ENCODE measurements at regions not wholly inside any gene's neighbourhood (a gene's known extent, or its start where the extent isn't known, plus 50 kb on each side); places are given as distances from the start of the nearest gene placed in this dataset.

GRCh38 chr10:109166935-109167334 is 756.4 kb downstream of the XPNPEP1 start:
- H3K9me3 ChIP-seq: no peaks in the 10 kb centered on the region
- DNase-seq: no peak
- H3K36me3 ChIP-seq: no peaks in the 10 kb centered on the region
- no peak overlapping the region for H3K4me3 ChIP-seq
- no peak overlapping the region for H3K27ac ChIP-seq
- H3K27me3 ChIP-seq: no peaks in the 10 kb centered on the region
- no peaks in the 10 kb centered on the region for H3K4me1 ChIP-seq
- no peak for TF ChIP-seq POLR2A (IDR thresholded peaks at IDR 0.05)
- TF ChIP-seq CTCF (IDR thresholded peaks at IDR 0.05): no peak
- intact Hi-C loops (cut with DNase I; ENCODE audit: low total_unique reads): no loop called here

- no peaks in the 10 kb centered on the region for H3K36me3 ChIP-seq
- H3K4me3 ChIP-seq: no peak overlapping the region
- no peaks in the 10 kb centered on the region for H3K4me1 ChIP-seq
- intact Hi-C loops (cut with DNase I; ENCODE audit: low total_unique reads): no loop called here
- H3K9me3 ChIP-seq: no peaks in the 10 kb centered on the region
- no peak for DNase-seq
- no peaks in the 10 kb centered on the region for H3K27me3 ChIP-seq
- TF ChIP-seq CTCF (IDR thresholded peaks at IDR 0.05) (no peak), POLR2A (IDR thresholded peaks at IDR 0.05) (no peak)
- no peak overlapping the region for H3K27ac ChIP-seq
Observed at GRCh38 chr10:109159351-109159750, 764.0 kb downstream of the XPNPEP1 start.

GRCh38 chr10:109156396-109156795 is 766.9 kb downstream of the XPNPEP1 start:
- no peak for TF ChIP-seq CTCF (IDR thresholded peaks at IDR 0.05)
- no peak for TF ChIP-seq POLR2A (IDR thresholded peaks at IDR 0.05)
- H3K4me3 ChIP-seq: no peak overlapping the region
- H3K9me3 ChIP-seq: no peaks in the 10 kb centered on the region
- H3K4me1 ChIP-seq: no peaks in the 10 kb centered on the region
- no peaks in the 10 kb centered on the region for H3K27me3 ChIP-seq
- no peaks in the 10 kb centered on the region for H3K36me3 ChIP-seq
- no peak for DNase-seq
- H3K27ac ChIP-seq: no peak overlapping the region
- intact Hi-C loops (cut with DNase I; ENCODE audit: low total_unique reads): no loop called here

- no peaks in the 10 kb centered on the region for H3K9me3 ChIP-seq
- H3K36me3 ChIP-seq: no peaks in the 10 kb centered on the region
- no peak for TF ChIP-seq CTCF (IDR thresholded peaks at IDR 0.05)
- TF ChIP-seq POLR2A (IDR thresholded peaks at IDR 0.05): no peak
- no peaks in the 10 kb centered on the region for H3K4me1 ChIP-seq
- no peak overlapping the region for H3K27ac ChIP-seq
- intact Hi-C loops (cut with DNase I; ENCODE audit: low total_unique reads): no loop called here
- no peak for DNase-seq
- no peak overlapping the region for H3K4me3 ChIP-seq
- H3K27me3 ChIP-seq: no peaks in the 10 kb centered on the region
Observed at GRCh38 chr10:109149666-109150350, 773.5 kb downstream of the XPNPEP1 start.

GRCh38 chr10:109127363-109127762 is 795.9 kb downstream of the XPNPEP1 start:
- H3K27ac ChIP-seq: no peak overlapping the region
- intact Hi-C loops (cut with DNase I; ENCODE audit: low total_unique reads): no loop called here
- no peaks in the 10 kb centered on the region for H3K4me1 ChIP-seq
- no peaks in the 10 kb centered on the region for H3K36me3 ChIP-seq
- TF ChIP-seq POLR2A (IDR thresholded peaks at IDR 0.05) (no peak), CTCF (IDR thresholded peaks at IDR 0.05) (no peak)
- no peaks in the 10 kb centered on the region for H3K9me3 ChIP-seq
- H3K4me3 ChIP-seq: no peak overlapping the region
- no peaks in the 10 kb centered on the region for H3K27me3 ChIP-seq
- DNase-seq: no peak

Measured in uterus (tissue), 3 donors.